Epithelial cell of esophagus (primary cell): ENCODE measurements at regions not wholly inside any gene's neighbourhood (a gene's known extent, or its start where the extent isn't known, plus 50 kb on each side); places are given as distances from the start of the nearest gene placed in this dataset.

Experiments used
- DNase-seq: peaks from one replicate; pipeline ENCODE4 v3.0.0; 2010; ENCODE audit warnings: low read depth
- H3K4me3 ChIP-seq: 2 replicates; pipeline ENCODE4 v1.5.1; 2011; ENCODE audit warnings: mild to moderate bottlenecking, low read length, control low read depth
- CTCF ChIP-seq: IDR thresholded peaks from 2 replicates; pipeline ENCODE4 v1.5.1; 2011; ENCODE audit warnings: low read depth, mild to moderate bottlenecking, low read length, control low read depth, inconsistent platforms; ENCODE audit not compliant: insufficient read depth; ENCODE audit errors: missing control alignments

GRCh38 chr3:101950985-101951733 is 101.8 kb downstream of the NFKBIZ start:
- no peak overlapping the region for H3K4me3 ChIP-seq
- TF ChIP-seq CTCF, result no peak
- peak; percentile 87 for DNase-seq

- DNase-seq, result no peak
- H3K4me3 ChIP-seq, result no peak overlapping the region
- TF ChIP-seq CTCF, result no peak
These were observed 105.0 kb downstream of the NFKBIZ start for GRCh38 chr3:101954361-101954760.

- DNase-seq, result no peak
- TF ChIP-seq CTCF, result no peak
These were observed 105.6 kb downstream of the NFKBIZ start for GRCh38 chr3:101954936-101955335.

GRCh38 chr3:101962055-101962454 is 112.7 kb downstream of the NFKBIZ start:
- H3K4me3 ChIP-seq, result no peak overlapping the region
- DNase-seq, result no peak
- no peak for TF ChIP-seq CTCF

More at GRCh38 chr3:101954936-101955335, 105.6 kb downstream of the NFKBIZ start:
- H3K4me3 ChIP-seq, result no peak overlapping the region

- TF ChIP-seq CTCF, result no peak
- DNase-seq, result peak; percentile 86
- H3K4me3 ChIP-seq, result no peak overlapping the region
These were observed 114.6 kb downstream of the NFKBIZ start for GRCh38 chr3:101963902-101964362.

- no peak overlapping the region for H3K4me3 ChIP-seq
- no peak for TF ChIP-seq CTCF
- DNase-seq, result peak; percentile 56
These were observed 115.5 kb downstream of the NFKBIZ start for GRCh38 chr3:101964861-101965260.

GRCh38 chr3:101966226-101966625 is 116.9 kb downstream of the NFKBIZ start:
- no peak overlapping the region for H3K4me3 ChIP-seq
- no peak for TF ChIP-seq CTCF
- DNase-seq, result no peak
